PFSK-1 (cell line): ENCODE measurements at regions not wholly inside any gene's neighbourhood (a gene's known extent, or its start where the extent isn't known, plus 50 kb on each side); places are given as distances from the start of the nearest gene placed in this dataset.

ENCODE experiments used
- FOXP2 ChIP-seq: optimal IDR thresholded peaks from 2 replicates; pipeline ENCODE3; 2011; ENCODE audit warnings: borderline replicate concordance, control low read depth, inconsistent platforms; ENCODE audit not compliant: insufficient read depth; ENCODE audit errors: extremely low read length, extremely low read depth
- POLR2AphosphoS5 ChIP-seq: IDR thresholded peaks from 2 replicates; pipeline ENCODE4 v1.6.1; 2012; ENCODE audit warnings: low read depth, mild to moderate bottlenecking, control low read depth, low read length, moderate library complexity
- SIN3A ChIP-seq: IDR thresholded peaks from 2 replicates; pipeline ENCODE4 v1.6.1; 2012; ENCODE audit warnings: mild to moderate bottlenecking, low read length, moderate library complexity, borderline replicate concordance; ENCODE audit not compliant: insufficient read depth
- TAF1 ChIP-seq: IDR thresholded peaks from 2 replicates; pipeline ENCODE4 v1.6.1; 2012; ENCODE audit warnings: low read length, control low read depth, borderline replicate concordance; ENCODE audit not compliant: insufficient read depth
- TF ChIP-seq, protein P1 (sequence below), 2 experiments: IDR thresholded peaks; 2 replicates each; pipeline versions ENCODE4 v1.6.1 to v1.8.0; 2011 to 2012; ENCODE audit warnings: low read depth in 2 of 2, low read length in 2 of 2, control low read depth in 1 of 2, inconsistent platforms in 1 of 2, mild to moderate bottlenecking in 1 of 2, moderate library complexity in 1 of 2; ENCODE audit not compliant: insufficient read depth in 1 of 2

- no peak for TF ChIP-seq POLR2AphosphoS5
These were observed 478.0 kb upstream of the ACTBL2 start for GRCh38 chr5:57960569-57960968.

GRCh38 chr5:57956636-57957035, 474.0 kb upstream of the ACTBL2 start:
- TF ChIP-seq, protein P1, sequence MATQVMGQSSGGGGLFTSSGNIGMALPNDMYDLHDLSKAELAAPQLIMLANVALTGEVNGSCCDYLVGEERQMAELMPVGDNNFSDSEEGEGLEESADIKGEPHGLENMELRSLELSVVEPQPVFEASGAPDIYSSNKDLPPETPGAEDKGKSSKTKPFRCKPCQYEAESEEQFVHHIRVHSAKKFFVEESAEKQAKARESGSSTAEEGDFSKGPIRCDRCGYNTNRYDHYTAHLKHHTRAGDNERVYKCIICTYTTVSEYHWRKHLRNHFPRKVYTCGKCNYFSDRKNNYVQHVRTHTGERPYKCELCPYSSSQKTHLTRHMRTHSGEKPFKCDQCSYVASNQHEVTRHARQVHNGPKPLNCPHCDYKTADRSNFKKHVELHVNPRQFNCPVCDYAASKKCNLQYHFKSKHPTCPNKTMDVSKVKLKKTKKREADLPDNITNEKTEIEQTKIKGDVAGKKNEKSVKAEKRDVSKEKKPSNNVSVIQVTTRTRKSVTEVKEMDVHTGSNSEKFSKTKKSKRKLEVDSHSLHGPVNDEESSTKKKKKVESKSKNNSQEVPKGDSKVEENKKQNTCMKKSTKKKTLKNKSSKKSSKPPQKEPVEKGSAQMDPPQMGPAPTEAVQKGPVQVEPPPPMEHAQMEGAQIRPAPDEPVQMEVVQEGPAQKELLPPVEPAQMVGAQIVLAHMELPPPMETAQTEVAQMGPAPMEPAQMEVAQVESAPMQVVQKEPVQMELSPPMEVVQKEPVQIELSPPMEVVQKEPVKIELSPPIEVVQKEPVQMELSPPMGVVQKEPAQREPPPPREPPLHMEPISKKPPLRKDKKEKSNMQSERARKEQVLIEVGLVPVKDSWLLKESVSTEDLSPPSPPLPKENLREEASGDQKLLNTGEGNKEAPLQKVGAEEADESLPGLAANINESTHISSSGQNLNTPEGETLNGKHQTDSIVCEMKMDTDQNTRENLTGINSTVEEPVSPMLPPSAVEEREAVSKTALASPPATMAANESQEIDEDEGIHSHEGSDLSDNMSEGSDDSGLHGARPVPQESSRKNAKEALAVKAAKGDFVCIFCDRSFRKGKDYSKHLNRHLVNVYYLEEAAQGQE (IDR thresholded peaks at IDR 0.05; ENCODE audit: insufficient read depth in 1 of 2, low read depth in 2 of 2, low read length in 2 of 2) = no peak
- TF ChIP-seq POLR2AphosphoS5 = no peak
- TF ChIP-seq TAF1 = no peak
- no peak for TF ChIP-seq SIN3A
- no peak for TF ChIP-seq FOXP2

DNA sequence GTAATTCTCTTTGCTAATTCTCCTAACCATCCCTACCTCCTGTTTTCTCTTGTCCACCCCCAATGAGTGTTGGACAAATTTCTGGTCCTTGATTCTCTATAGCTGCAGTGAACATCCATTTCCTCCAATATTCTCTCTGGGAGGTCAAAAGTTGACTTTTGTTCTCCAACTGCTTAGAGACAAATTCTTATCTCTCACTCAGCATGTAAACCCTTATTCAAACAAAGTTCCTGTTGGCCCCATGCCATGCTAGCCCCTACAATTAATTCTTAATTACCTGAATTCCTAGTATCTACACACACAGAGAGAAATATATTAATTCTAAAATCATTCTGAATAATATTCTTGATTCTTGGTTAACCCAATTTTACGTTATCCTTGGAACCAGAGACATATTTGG, 472.9 kb upstream of the ACTBL2 start:
- TF ChIP-seq FOXP2 (no peak), POLR2AphosphoS5 (no peak), TAF1 (no peak), SIN3A (no peak)
- TF ChIP-seq, protein P1 (IDR thresholded peaks at IDR 0.05; ENCODE audit: insufficient read depth in 1 of 2, low read depth in 2 of 2, low read length in 2 of 2) = no peak

DNA sequence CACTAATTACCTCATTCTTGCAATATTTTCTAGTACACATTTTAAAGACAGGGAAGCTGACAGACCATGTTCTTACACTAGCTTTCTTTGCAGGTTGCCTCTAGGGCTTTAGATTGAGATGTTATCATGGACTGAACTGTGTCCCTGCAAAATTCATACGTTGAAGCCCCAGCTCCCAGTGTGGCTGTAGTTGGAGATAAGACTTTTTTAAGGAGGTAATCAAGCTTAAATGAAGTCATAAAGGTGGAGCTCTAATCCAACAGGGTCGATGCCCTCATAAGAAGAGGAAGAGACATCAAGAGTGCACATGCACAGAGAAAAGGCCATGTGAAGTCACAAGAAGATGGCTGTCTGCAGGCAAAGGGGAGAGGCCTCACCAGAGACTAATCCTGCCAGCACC, 471.2 kb upstream of the ACTBL2 start:
- TF ChIP-seq, protein P1 (IDR thresholded peaks at IDR 0.05; ENCODE audit: insufficient read depth in 1 of 2, low read depth in 2 of 2, low read length in 2 of 2) = no peak
- TF ChIP-seq POLR2AphosphoS5 (no peak), FOXP2 (no peak), SIN3A (no peak), TAF1 (no peak)

DNA sequence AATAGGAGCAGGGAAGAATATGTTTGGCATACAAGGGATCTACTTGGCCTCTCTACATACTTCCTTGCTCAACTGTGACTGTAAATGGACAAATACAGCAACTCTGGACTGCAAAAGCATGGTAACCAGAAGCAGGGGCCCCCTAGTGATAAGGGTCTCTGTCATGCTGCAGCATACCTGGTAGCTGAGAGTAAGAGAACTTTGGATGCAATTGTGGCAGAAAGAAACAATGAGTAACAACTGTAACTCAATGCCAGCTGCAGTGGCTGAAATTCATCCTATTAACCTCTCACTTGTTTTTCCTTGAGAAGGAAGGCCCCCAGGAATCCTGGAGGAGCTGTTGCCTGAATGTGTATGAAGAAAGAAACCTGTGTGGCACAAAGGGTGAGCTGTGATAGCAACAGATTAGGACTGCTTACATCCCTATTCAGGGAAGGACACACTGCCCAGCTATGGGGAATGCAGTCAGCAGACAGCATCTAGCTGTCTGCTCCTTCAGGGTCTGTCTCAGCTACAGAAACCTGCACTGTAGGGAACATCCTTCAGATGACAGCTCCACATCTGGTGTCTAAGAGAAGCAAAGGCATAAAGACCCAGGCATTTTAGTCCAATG, 468.1 kb upstream of the ACTBL2 start:
- no peak for TF ChIP-seq TAF1
- no peak for TF ChIP-seq POLR2AphosphoS5
- TF ChIP-seq SIN3A = no peak
- no peak for TF ChIP-seq FOXP2
- TF ChIP-seq, protein P1 (IDR thresholded peaks at IDR 0.05; ENCODE audit: insufficient read depth in 1 of 2, low read depth in 2 of 2, low read length in 2 of 2) = no peak
